ENCODE measurements at regions not wholly inside any gene's neighbourhood (a gene's known extent, or its start where the extent isn't known, plus 50 kb on each side); places are given as distances from the start of the nearest gene placed in this dataset.

- Histone ChIP-seq H3K36me3 (no peaks in the 10 kb centered on the region), H3K9me3 (no peaks in the 10 kb centered on the region)
These were observed 680.0 kb downstream of the TAF11L14 start for GRCh38 chr5:18314192-18314778.

DNA sequence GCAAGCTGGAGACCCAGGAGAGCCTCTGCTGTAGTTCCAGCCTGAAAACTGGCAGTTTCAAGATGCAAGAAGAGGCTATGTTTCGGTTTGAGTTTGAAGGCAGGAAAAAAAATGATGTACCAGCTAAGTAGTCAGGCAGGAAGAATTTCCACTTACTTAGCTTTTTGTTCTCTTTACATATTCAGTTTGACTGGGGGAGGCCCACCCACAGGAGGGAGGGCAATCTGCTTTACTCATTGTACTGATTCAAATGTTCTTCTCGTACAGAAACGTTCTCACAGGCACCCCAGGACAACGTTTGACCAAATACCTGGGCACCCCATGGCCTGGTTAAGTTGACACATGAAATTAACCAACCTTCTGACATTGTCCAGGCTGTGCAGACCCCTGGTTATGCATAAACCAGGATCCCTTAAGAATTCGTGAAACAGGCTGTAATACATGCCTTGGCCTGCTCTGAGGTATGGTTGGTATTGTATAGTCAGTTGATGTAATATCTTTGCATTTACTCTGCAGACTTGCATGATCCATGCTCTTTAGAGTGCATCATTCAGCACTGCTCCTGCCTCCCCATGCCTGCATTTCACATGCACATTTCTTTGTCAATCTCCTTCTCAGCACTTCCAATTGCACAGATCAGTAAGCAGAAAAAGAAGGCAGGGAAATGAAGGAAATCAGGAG lies 687.1 kb downstream of the TAF11L14 start:
- no peaks in the 10 kb centered on the region for H3K9me3 ChIP-seq

More at GRCh38 chr5:18314192-18314778, 680.0 kb downstream of the TAF11L14 start:
- Histone ChIP-seq H3K4me1 (ENCODE audit: control insufficient read depth in 1 of 2, insufficient read depth in 1 of 2, low read depth in 1 of 2, low read length in 1 of 2) (peaks cover 8 to 14% of the 10 kb centered on the region in 2 experiments), H3K27me3 (no peaks in the 10 kb centered on the region), H3K4me3 (ENCODE audit: low read depth in 1 of 2, low read length in 1 of 2) (no peak overlapping the region), H3K27ac (no peak overlapping the region)
- peak; percentile 43 for TF ChIP-seq CTCF (IDR thresholded peaks at IDR 0.05)

GRCh38 chr5:18323891-18324290 lies 689.6 kb downstream of the TAF11L14 start:
- Histone ChIP-seq H3K36me3 (no peaks in the 10 kb centered on the region), H3K27ac (no peak overlapping the region), H3K4me3 (ENCODE audit: low read depth in 1 of 2, low read length in 1 of 2) (no peak overlapping the region), H3K4me1 (ENCODE audit: control insufficient read depth in 1 of 2, insufficient read depth in 1 of 2, low read depth in 1 of 2, low read length in 1 of 2) (no peaks in the 10 kb centered on the region), H3K27me3 (no peaks in the 10 kb centered on the region), H3K9me3 (no peaks in the 10 kb centered on the region)
- TF ChIP-seq CTCF (IDR thresholded peaks at IDR 0.05): no peak

More for the DNA sequence above, 687.1 kb downstream of the TAF11L14 start:
- TF ChIP-seq CTCF (IDR thresholded peaks at IDR 0.05): no peak
- Histone ChIP-seq H3K36me3 (no peaks in the 10 kb centered on the region), H3K27me3 (no peaks in the 10 kb centered on the region), H3K4me3 (ENCODE audit: low read depth in 1 of 2, low read length in 1 of 2) (no peak overlapping the region), H3K4me1 (ENCODE audit: control insufficient read depth in 1 of 2, insufficient read depth in 1 of 2, low read depth in 1 of 2, low read length in 1 of 2) (no peaks in the 10 kb centered on the region), H3K27ac (no peak overlapping the region)

DNA sequence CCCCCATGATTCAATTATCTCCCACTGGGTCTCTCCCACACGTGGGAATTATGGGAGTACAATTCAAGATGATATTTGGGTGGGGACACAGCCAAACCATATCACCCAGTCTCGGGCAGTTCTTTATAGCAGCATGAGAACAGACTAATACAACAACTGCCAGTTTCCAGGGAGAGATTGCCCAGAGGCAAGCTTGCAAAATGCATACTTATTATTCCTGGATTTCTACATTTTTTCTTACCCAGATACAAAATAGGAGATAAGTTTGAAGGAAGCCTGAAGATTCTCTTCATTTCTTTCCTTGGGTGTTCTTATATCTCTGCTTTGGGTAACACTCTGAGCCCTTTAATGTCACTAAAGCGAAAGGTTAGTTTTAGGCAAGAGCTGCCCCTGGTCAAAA lies 691.2 kb downstream of the TAF11L14 start:
- Histone ChIP-seq H3K36me3 (no peaks in the 10 kb centered on the region), H3K27me3 (no peaks in the 10 kb centered on the region), H3K4me1 (ENCODE audit: control insufficient read depth in 1 of 2, insufficient read depth in 1 of 2, low read depth in 1 of 2, low read length in 1 of 2) (no peaks in the 10 kb centered on the region), H3K4me3 (ENCODE audit: low read depth in 1 of 2, low read length in 1 of 2) (no peak overlapping the region), H3K27ac (no peak overlapping the region), H3K9me3 (no peaks in the 10 kb centered on the region)
- no peak for TF ChIP-seq CTCF (IDR thresholded peaks at IDR 0.05)

- Histone ChIP-seq H3K27ac (no peak overlapping the region), H3K36me3 (no peaks in the 10 kb centered on the region), H3K27me3 (no peaks in the 10 kb centered on the region), H3K9me3 (no peaks in the 10 kb centered on the region), H3K4me1 (ENCODE audit: control insufficient read depth in 1 of 2, insufficient read depth in 1 of 2, low read depth in 1 of 2, low read length in 1 of 2) (no peaks in the 10 kb centered on the region), H3K4me3 (ENCODE audit: low read depth in 1 of 2, low read length in 1 of 2) (no peak overlapping the region)
- TF ChIP-seq CTCF (IDR thresholded peaks at IDR 0.05): no peak
These were observed 695.1 kb downstream of the TAF11L14 start for GRCh38 chr5:18329328-18329727.
